HepG2 (cell line): ENCODE measurements at regions not wholly inside any gene's neighbourhood (a gene's known extent, or its start where the extent isn't known, plus 50 kb on each side); places are given as distances from the start of the nearest gene placed in this dataset.

ENCODE experiments used
- ATAC-seq: fragments of 200-7000 bp; cut with Tn5 transposase; 3 replicates; pipeline ENCODE4 v1.9.1; 2020; ENCODE audit warnings: mild to moderate bottlenecking, moderate library complexity
- BruUV-seq: library from RNA; stranded (reverse); fragments of 400-500 nt; replicated peaks from 2 replicates; lab custom pipeline; 2021; lab: Mats Ljungman, UMichigan
- CTCF ChIA-PET: fragments of 300-600 bp; formaldehyde crosslinking; extraction: SDS; loops from one replicate; lab custom pipeline; 2021; ENCODE audit warnings: low total read pairs, inconsistent platforms, low intra/inter-chr PET ratio; lab: Yijun Ruan, JAX
- POLR2A ChIA-PET: fragments of 350-600 bp; sonication (Branson Sonifier 250); formaldehyde crosslinking; loops from one replicate; lab custom pipeline; 2020; ENCODE audit warnings: antibody characterized with exemption, inconsistent platforms; lab: Yijun Ruan, JAX
- DNase-seq: peaks from one replicate; pipeline ENCODE4 v3.0.0-alpha.2; 2015; ENCODE audit warnings: low spot score
- FAIRE-seq: peaks from 3 replicates; lab custom pipeline; 2011; peaks lifted over from hg19 to GRCh38; lab: Jason Lieb, UNC
- H2AFZ ChIP-seq: one replicate; pipeline ENCODE4 v1.6.1; 2011; ENCODE audit warnings: low read length, inconsistent platforms
- H3K27ac ChIP-seq: fragments of 300-600 bp; 3 replicates; pipeline ENCODE4 v1.8.0; 2011; ENCODE audit warnings: mixed run types, mild to moderate bottlenecking, mixed read lengths, low read length, inconsistent platforms; ENCODE audit not compliant: insufficient read depth; ENCODE audit errors: extremely low read length
- H3K27me3 ChIP-seq, 2 experiments: fragments of 200-600 bp in 1 of 2; 2 replicates in 1 of 2; 3 replicates in 1 of 2; pipeline versions ENCODE4 v1.6.0 to v1.8.0; 2011; ENCODE audit warnings: low read length in 2 of 2, mild to moderate bottlenecking in 2 of 2, moderate library complexity in 2 of 2, inconsistent platforms in 1 of 2; ENCODE audit not compliant: insufficient read depth in 2 of 2, control insufficient read depth in 1 of 2
- H3K36me3 ChIP-seq, 2 experiments: fragments of 200-600 bp in 1 of 2; replicated peaks in 1 of 2; 2 replicates in 1 of 2; 3 replicates in 1 of 2; pipeline versions ENCODE4 v1.5.1 to v1.8.0; 2011; ENCODE audit warnings: low read length in 2 of 2, inconsistent platforms in 1 of 2; ENCODE audit not compliant: insufficient read depth in 2 of 2, control insufficient read depth in 1 of 2
- H3K4me1 ChIP-seq: 2 replicates; pipeline ENCODE4 v1.5.1; 2012; ENCODE audit warnings: low read length, inconsistent platforms; ENCODE audit not compliant: insufficient read depth
- H3K4me2 ChIP-seq: 2 replicates; pipeline ENCODE4 v1.6.0; 2011; ENCODE audit warnings: low read depth, low read length, inconsistent platforms
- H3K4me3 ChIP-seq, 3 experiments: fragments of 200-600 bp in 1 of 3; sonication (generic), shearing (Covaris generic) in 1 of 3; replicated peaks in 1 of 3; 2 replicates each; pipeline ENCODE4 v1.5.1; 2011 to 2016; ENCODE audit warnings: low read length in 3 of 3, inconsistent platforms in 2 of 3, low read depth in 2 of 3, mild to moderate bottlenecking in 2 of 3, control low read depth in 1 of 3, mixed read lengths in 1 of 3; ENCODE audit not compliant: insufficient read depth in 1 of 3
- H3K79me2 ChIP-seq: one replicate; pipeline ENCODE4 v1.6.1; 2011; ENCODE audit warnings: low read length, inconsistent platforms; ENCODE audit not compliant: insufficient read depth
- H3K9ac ChIP-seq: 2 replicates; pipeline ENCODE4 v1.6.0; 2011; ENCODE audit warnings: mild to moderate bottlenecking, low read depth, low read length, inconsistent platforms; ENCODE audit not compliant: insufficient read depth
- H3K9me3 ChIP-seq: 2 replicates; pipeline ENCODE4 v1.5.1; 2012; ENCODE audit warnings: mild to moderate bottlenecking, low read length
- H4K20me1 ChIP-seq: 2 replicates; pipeline ENCODE4 v1.6.0; 2011; ENCODE audit warnings: inconsistent platforms, mild to moderate bottlenecking, low read length, moderate library complexity; ENCODE audit not compliant: insufficient read depth
- CAMTA2 ChIP-seq: sonication (generic); formaldehyde crosslinking; IDR thresholded peaks from 2 replicates; pipeline ENCODE4 v1.4.0; 2020; ENCODE audit warnings: mild to moderate bottlenecking, missing genetic modification reagents, borderline replicate concordance
- CREB1 ChIP-seq, 2 experiments: fragments of 450-650 bp in 1 of 2; IDR thresholded peaks; 2 replicates each; pipeline ENCODE4 v1.6.1; 2016 to 2017; ENCODE audit warnings: control low read depth in 1 of 2, mild to moderate bottlenecking in 1 of 2, missing compliant biosample characterization in 1 of 2, missing genetic modification characterization in 1 of 2
- NFE2 ChIP-seq: sonication (generic); formaldehyde crosslinking; IDR thresholded peaks from 2 replicates; pipeline ENCODE4 v1.4.0; 2020; ENCODE audit warnings: missing genetic modification reagents
- TP53 ChIP-seq: sonication (generic); formaldehyde crosslinking; conservative IDR thresholded peaks from 2 replicates; pipeline ENCODE4 v1.4.0; 2020; ENCODE audit warnings: missing genetic modification reagents
- ZNF3 ChIP-seq: IDR thresholded peaks from 2 replicates; pipeline ENCODE4 v1.7.0; 2017; ENCODE audit warnings: inconsistent platforms
- ZNF660 ChIP-seq: sonication (generic); formaldehyde crosslinking; IDR thresholded peaks from 2 replicates; pipeline ENCODE4 v1.5.1; 2020; ENCODE audit warnings: mild to moderate bottlenecking, low read depth, missing genetic modification reagents, borderline replicate concordance
- WGBS: methylation state at CpG from one replicate; pipeline ENCODE4 v1.1.6; 2017; ENCODE audit warnings: low lambda C conversion rate; 5-methylcytosine and 5-hydroxymethylcytosine counted together
- in situ Hi-C: cut with HindIII; loops from 2 replicates; pipeline ENCODE4 v1.10.0; 2017; ENCODE audit warnings: low pct_unique_long_range_greater_than_20kb; ENCODE audit not compliant: extremely low pct_ligation_motif_present
- intact Hi-C: fragments of 100-400 bp; cut with micrococcal nuclease; formaldehyde crosslinking; loops from one replicate; pipeline ENCODE4 v1.10.0; 2022; ENCODE audit not compliant: unreplicated experiment
- TF ChIP-seq, protein P1 (sequence below): sonication (generic); formaldehyde crosslinking; IDR thresholded peaks from 2 replicates; pipeline ENCODE4 v1.5.1; 2020; ENCODE audit warnings: missing genetic modification reagents, mild to moderate bottlenecking, borderline replicate concordance
- TF ChIP-seq, protein P2 (sequence below): IDR thresholded peaks from 2 replicates; pipeline ENCODE4 v1.6.1; 2016; ENCODE audit warnings: low read depth, borderline replicate concordance
- TF ChIP-seq, protein P3 (sequence below), 2 experiments: sonication (generic) in 1 of 2; formaldehyde crosslinking in 1 of 2; IDR thresholded peaks; 2 replicates each; pipeline versions ENCODE4 v1.6.1 to v1.9.0; 2014 to 2022; ENCODE audit warnings: antibody characterized with exemption in 1 of 2, borderline replicate concordance in 1 of 2, inconsistent platforms in 1 of 2, low read depth in 1 of 2, missing genetic modification reagents in 1 of 2

DNA sequence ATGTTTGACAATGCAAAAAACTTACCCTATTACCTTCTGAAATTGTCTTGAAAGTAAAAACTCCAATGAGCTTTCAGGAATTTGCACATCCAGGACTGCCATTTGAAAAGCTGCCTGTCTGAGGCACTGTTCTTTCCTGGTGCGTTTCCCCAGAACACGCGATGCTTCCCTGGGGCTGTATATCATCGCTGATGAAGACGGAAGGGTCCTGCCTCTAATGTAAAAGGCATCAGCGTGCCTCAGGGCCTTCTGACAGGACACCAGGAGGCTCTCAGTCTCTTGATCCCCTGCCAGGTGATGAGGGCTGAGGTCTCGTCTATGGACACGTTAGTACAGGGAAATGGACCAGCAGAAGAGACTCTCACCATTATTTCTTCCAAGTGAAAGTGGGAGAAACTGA lies 296.8 kb downstream of the EFNB2 start:
- H4K20me1 ChIP-seq, result no peaks in the 10 kb centered on the region
- no peaks in the 10 kb centered on the region for H3K27me3 ChIP-seq
- in situ Hi-C loops (no loop called here), intact Hi-C loops (no loop called here)
- no peaks in the 10 kb centered on the region for H3K9me3 ChIP-seq
- BruUV-seq, result no TSS peak
- H2AFZ ChIP-seq, result no peak overlapping the region
- no peak overlapping the region for H3K4me2 ChIP-seq
- H3K4me3 ChIP-seq, result no peak overlapping the region
- no peak overlapping the region for H3K27ac ChIP-seq
- H3K4me1 ChIP-seq, result no peaks in the 10 kb centered on the region
- FAIRE-seq, result no peak
- no peaks in the 10 kb centered on the region for H3K36me3 ChIP-seq
- ATAC-seq, result no peak
- POLR2A ChIA-PET, result no interaction called here
- no peak overlapping the region for H3K9ac ChIP-seq
- 24% methylated on average over 7 of the region's 8 CpGs for WGBS
- CTCF ChIA-PET, result no interaction called here
- DNase-seq, result no peak
- no peaks in the 10 kb centered on the region for H3K79me2 ChIP-seq
- TF ChIP-seq NFE2 (no peak), ZNF660 (CRISPR knock-in tag) (no peak), TP53 (CRISPR knock-in tag) (no peak), CAMTA2 (no peak), CREB1 (IDR thresholded peaks at IDR 0.05) (no peak), CREB1 (CRISPR knock-in tag; IDR thresholded peaks at IDR 0.05) (no peak), ZNF3 (no peak)
- TF ChIP-seq, protein P1, sequence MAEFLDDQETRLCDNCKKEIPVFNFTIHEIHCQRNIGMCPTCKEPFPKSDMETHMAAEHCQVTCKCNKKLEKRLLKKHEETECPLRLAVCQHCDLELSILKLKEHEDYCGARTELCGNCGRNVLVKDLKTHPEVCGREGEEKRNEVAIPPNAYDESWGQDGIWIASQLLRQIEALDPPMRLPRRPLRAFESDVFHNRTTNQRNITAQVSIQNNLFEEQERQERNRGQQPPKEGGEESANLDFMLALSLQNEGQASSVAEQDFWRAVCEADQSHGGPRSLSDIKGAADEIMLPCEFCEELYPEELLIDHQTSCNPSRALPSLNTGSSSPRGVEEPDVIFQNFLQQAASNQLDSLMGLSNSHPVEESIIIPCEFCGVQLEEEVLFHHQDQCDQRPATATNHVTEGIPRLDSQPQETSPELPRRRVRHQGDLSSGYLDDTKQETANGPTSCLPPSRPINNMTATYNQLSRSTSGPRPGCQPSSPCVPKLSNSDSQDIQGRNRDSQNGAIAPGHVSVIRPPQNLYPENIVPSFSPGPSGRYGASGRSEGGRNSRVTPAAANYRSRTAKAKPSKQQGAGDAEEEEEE (CRISPR knock-in tag), result no peak
- TF ChIP-seq, protein P2, sequence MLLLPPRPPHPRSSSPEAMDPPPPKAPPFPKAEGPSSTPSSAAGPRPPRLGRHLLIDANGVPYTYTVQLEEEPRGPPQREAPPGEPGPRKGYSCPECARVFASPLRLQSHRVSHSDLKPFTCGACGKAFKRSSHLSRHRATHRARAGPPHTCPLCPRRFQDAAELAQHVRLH (CRISPR knock-in tag), result no peak
- TF ChIP-seq, protein P3, sequence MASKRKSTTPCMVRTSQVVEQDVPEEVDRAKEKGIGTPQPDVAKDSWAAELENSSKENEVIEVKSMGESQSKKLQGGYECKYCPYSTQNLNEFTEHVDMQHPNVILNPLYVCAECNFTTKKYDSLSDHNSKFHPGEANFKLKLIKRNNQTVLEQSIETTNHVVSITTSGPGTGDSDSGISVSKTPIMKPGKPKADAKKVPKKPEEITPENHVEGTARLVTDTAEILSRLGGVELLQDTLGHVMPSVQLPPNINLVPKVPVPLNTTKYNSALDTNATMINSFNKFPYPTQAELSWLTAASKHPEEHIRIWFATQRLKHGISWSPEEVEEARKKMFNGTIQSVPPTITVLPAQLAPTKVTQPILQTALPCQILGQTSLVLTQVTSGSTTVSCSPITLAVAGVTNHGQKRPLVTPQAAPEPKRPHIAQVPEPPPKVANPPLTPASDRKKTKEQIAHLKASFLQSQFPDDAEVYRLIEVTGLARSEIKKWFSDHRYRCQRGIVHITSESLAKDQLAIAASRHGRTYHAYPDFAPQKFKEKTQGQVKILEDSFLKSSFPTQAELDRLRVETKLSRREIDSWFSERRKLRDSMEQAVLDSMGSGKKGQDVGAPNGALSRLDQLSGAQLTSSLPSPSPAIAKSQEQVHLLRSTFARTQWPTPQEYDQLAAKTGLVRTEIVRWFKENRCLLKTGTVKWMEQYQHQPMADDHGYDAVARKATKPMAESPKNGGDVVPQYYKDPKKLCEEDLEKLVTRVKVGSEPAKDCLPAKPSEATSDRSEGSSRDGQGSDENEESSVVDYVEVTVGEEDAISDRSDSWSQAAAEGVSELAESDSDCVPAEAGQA (IDR thresholded peaks at IDR 0.05; ENCODE audit: low read depth), result no peak
- TF ChIP-seq, protein P3 (CRISPR knock-in tag; IDR thresholded peaks at IDR 0.05; ENCODE audit: borderline replicate concordance), result no peak
